ENCODE measurements at regions not wholly inside any gene's neighbourhood (a gene's known extent, or its start where the extent isn't known, plus 50 kb on each side); places are given as distances from the start of the nearest gene placed in this dataset.

DNA sequence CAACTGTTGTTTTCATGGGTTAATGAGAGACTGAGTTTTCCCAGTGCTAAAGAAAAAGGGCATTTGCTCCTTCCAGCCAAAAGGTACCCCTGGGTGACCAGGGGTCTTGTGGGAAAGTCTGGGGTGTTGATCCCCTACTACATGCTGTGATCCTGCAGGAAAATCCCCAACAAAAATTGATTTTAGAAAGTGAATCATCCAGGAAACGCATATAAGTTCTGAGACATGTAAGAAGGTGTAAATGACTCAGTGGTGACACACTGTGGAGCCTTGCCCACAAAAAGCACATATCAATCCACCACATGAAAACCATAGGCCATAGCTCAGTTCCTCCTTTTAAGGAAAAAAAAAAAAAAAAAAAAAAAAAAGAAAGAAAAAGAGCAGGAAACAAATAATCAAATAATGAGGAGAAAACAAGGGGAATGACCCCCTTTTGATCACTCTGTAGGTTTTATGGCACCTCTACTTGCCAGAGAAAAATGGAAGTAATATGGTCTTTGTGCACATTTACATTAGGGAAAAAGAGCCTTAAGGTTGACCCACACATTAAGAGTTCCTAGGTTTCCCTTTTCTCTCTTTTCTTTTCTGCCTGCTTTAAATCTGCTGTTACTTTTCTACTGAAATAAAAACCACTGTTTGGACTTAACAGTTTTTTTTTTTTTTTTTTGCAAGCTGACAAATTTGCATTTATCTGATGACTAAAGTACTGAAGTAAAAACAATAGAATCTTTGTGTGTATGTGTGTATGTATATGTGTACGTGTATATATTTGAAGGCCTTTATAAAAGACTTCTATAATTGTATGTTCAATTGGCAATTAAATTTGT, 386.0 kb downstream of the KIF20B start:
- Histone ChIP-seq H3K9me1 (ENCODE audit: control insufficient read depth, extremely low read depth, insufficient read depth, low read length) (no peaks in the 10 kb centered on the region), H3K4me1 (ENCODE audit: control insufficient read depth, extremely low read depth, insufficient read depth, low read length) (peaks cover 15% of the 10 kb centered on the region), H3K36me3 (ENCODE audit: control insufficient read depth in 2 of 2, extremely low read depth in 1 of 2, insufficient read depth in 2 of 2, low read length in 2 of 2) (no peaks in the 10 kb centered on the region), H3K27ac (ENCODE audit: control insufficient read depth, insufficient read depth, low read length) (peak overlapping the region; percentile 56), H3K27me3 (ENCODE audit: control insufficient read depth, extremely low read depth, insufficient read depth, low read length) (no peaks in the 10 kb centered on the region), H4K20me1 (ENCODE audit: control insufficient read depth, extremely low read depth, insufficient read depth, low read length) (no peaks in the 10 kb centered on the region), H3K4me2 (ENCODE audit: control insufficient read depth, extremely low read depth, insufficient read depth, low read depth, low read length) (peak overlapping the region; percentile 66), H3K4me3 (ENCODE audit: control insufficient read depth in 2 of 3, extremely low read depth in 1 of 3, insufficient read depth in 2 of 3, low read depth in 1 of 3, low read length in 3 of 3) (no peak overlapping the region), H2AFZ (ENCODE audit: control insufficient read depth, low read length) (peak overlapping the region; percentile 84), H3K9ac (ENCODE audit: control insufficient read depth, extremely low read depth, insufficient read depth, low read length) (no peak overlapping the region), H3K9me3 (ENCODE audit: control insufficient read depth, low read depth, low read length) (no peaks in the 10 kb centered on the region), H3K79me2 (ENCODE audit: control insufficient read depth, insufficient read depth, low read length) (no peaks in the 10 kb centered on the region)
- dilution Hi-C loops (cut with MboI; ENCODE audit: extremely low pct_ligation_motif_present, low sequenced_read_pairs): no loop called here
- TF ChIP-seq CTCF (optimal IDR thresholded peaks at IDR 0.05 in 1 of 3, IDR thresholded peaks at IDR 0.05 in 1 of 3, conservative IDR thresholded peaks at IDR 0.05 in 1 of 3; ENCODE audit: extremely low read depth in 1 of 3, insufficient read depth in 2 of 3, low read length in 3 of 3) (peak in 1 of 3 experiments; percentile 37), EZH2 (IDR thresholded peaks at IDR 0.05; ENCODE audit: low read length) (no peak)
- FAIRE-seq (peak; percentile 85), DNase-seq (ENCODE audit: low read depth, low spot score) (peak; percentile 75)

- TF ChIP-seq EZH2 (IDR thresholded peaks at IDR 0.05; ENCODE audit: low read length) (no peak), CTCF (optimal IDR thresholded peaks at IDR 0.05 in 1 of 3, IDR thresholded peaks at IDR 0.05 in 1 of 3, conservative IDR thresholded peaks at IDR 0.05 in 1 of 3; ENCODE audit: extremely low read depth in 1 of 3, insufficient read depth in 2 of 3, low read length in 3 of 3) (no peak)
- Histone ChIP-seq H3K4me1 (ENCODE audit: control insufficient read depth, extremely low read depth, insufficient read depth, low read length) (peaks cover 15% of the 10 kb centered on the region), H3K4me2 (ENCODE audit: control insufficient read depth, extremely low read depth, insufficient read depth, low read depth, low read length) (no peak overlapping the region), H3K79me2 (ENCODE audit: control insufficient read depth, insufficient read depth, low read length) (no peaks in the 10 kb centered on the region), H2AFZ (ENCODE audit: control insufficient read depth, low read length) (no peak overlapping the region), H3K9me1 (ENCODE audit: control insufficient read depth, extremely low read depth, insufficient read depth, low read length) (no peaks in the 10 kb centered on the region), H3K9me3 (ENCODE audit: control insufficient read depth, low read depth, low read length) (no peaks in the 10 kb centered on the region), H4K20me1 (ENCODE audit: control insufficient read depth, extremely low read depth, insufficient read depth, low read length) (no peaks in the 10 kb centered on the region), H3K27me3 (ENCODE audit: control insufficient read depth, extremely low read depth, insufficient read depth, low read length) (no peaks in the 10 kb centered on the region), H3K4me3 (ENCODE audit: control insufficient read depth in 2 of 3, extremely low read depth in 1 of 3, insufficient read depth in 2 of 3, low read depth in 1 of 3, low read length in 3 of 3) (no peak overlapping the region), H3K9ac (ENCODE audit: control insufficient read depth, extremely low read depth, insufficient read depth, low read length) (no peak overlapping the region), H3K27ac (ENCODE audit: control insufficient read depth, insufficient read depth, low read length) (peak overlapping the region; percentile 56), H3K36me3 (ENCODE audit: control insufficient read depth in 2 of 2, extremely low read depth in 1 of 2, insufficient read depth in 2 of 2, low read length in 2 of 2) (no peaks in the 10 kb centered on the region)
- dilution Hi-C loops (cut with MboI; ENCODE audit: extremely low pct_ligation_motif_present, low sequenced_read_pairs): no loop called here
- DNase-seq (ENCODE audit: low read depth, low spot score) (no peak), FAIRE-seq (no peak)
These were observed 386.6 kb downstream of the KIF20B start for GRCh38 chr10:90088024-90088317.
